Neural progenitor cell (in vitro differentiated cells): ENCODE measurements at regions not wholly inside any gene's neighbourhood (a gene's known extent, or its start where the extent isn't known, plus 50 kb on each side); places are given as distances from the start of the nearest gene placed in this dataset.

ENCODE experiments used
- DNase-seq: peaks from one replicate; pipeline ENCODE4 v3.0.0-alpha.2; 2016; ENCODE audit warnings: low spot score
- H2AFZ ChIP-seq: fragments of 200-600 bp; sonication (generic); replicated peaks from 2 replicates; pipeline ENCODE4 v1.6.1; 2016; ENCODE audit warnings: antibody characterized with exemption
- H3F3A ChIP-seq: fragments of 200-600 bp; sonication (generic); 2 replicates; pipeline ENCODE4 v1.6.1; 2016; ENCODE audit warnings: antibody characterized with exemption, low read depth
- H3K27ac ChIP-seq: fragments of 200-600 bp; sonication (generic); 2 replicates; pipeline ENCODE4 v1.5.1; 2016; ENCODE audit warnings: mild to moderate bottlenecking
- H3K27me3 ChIP-seq: fragments of 200-600 bp; sonication (generic); 2 replicates; pipeline ENCODE4 v1.6.1; 2016; ENCODE audit warnings: mild to moderate bottlenecking, moderate library complexity
- H3K36me3 ChIP-seq: fragments of 200-600 bp; sonication (generic); 2 replicates; pipeline ENCODE4 v1.5.1; 2016
- H3K4me1 ChIP-seq: fragments of 200-600 bp; sonication (generic); 2 replicates; pipeline ENCODE4 v1.6.1; 2016; ENCODE audit warnings: mixed run types
- H3K4me2 ChIP-seq: fragments of 200-600 bp; sonication (generic); 2 replicates; pipeline ENCODE4 v1.6.1; 2016
- H3K4me3 ChIP-seq: fragments of 200-600 bp; sonication (generic); 2 replicates; pipeline ENCODE4 v1.5.1; 2016
- H3K79me2 ChIP-seq: fragments of 200-600 bp; sonication (generic); 2 replicates; pipeline ENCODE4 v1.6.1; 2016; ENCODE audit warnings: low read depth
- H3K9ac ChIP-seq: fragments of 200-600 bp; sonication (generic); 2 replicates; pipeline ENCODE4 v1.6.1; 2016
- H3K9me3 ChIP-seq: fragments of 200-600 bp; sonication (generic); 2 replicates; pipeline ENCODE4 v1.5.1; 2016; ENCODE audit warnings: low read depth
- H4K20me1 ChIP-seq: fragments of 200-600 bp; sonication (generic); 2 replicates; pipeline ENCODE4 v1.6.1; 2016; ENCODE audit warnings: low read depth
- H3K27ac Mint-ChIP-seq: 3 replicates; pipeline ENCODE4 v1.8.0; 2021; ENCODE audit warnings: mixed read lengths
- H3K27me3 Mint-ChIP-seq: 2 replicates; pipeline ENCODE4 v1.8.0; 2022; ENCODE audit warnings: low read depth, mild to moderate bottlenecking, inconsistent platforms, moderate library complexity, mixed read lengths; ENCODE audit not compliant: insufficient read depth
- H3K36me3 Mint-ChIP-seq: 3 replicates; pipeline ENCODE4 v1.8.0; 2021; ENCODE audit warnings: mixed read lengths
- H3K4me1 Mint-ChIP-seq: 3 replicates; pipeline ENCODE4 v1.8.0; 2021; ENCODE audit warnings: mixed read lengths
- H3K4me3 Mint-ChIP-seq: 3 replicates; pipeline ENCODE4 v1.8.0; 2021; ENCODE audit warnings: mild to moderate bottlenecking, moderate library complexity, mixed read lengths
- H3K9me3 Mint-ChIP-seq: 3 replicates; pipeline ENCODE4 v1.8.0; 2020; ENCODE audit warnings: mixed read lengths
- EZH2 ChIP-seq: fragments of 200-600 bp; sonication (generic); IDR thresholded peaks from 2 replicates; pipeline ENCODE4 v1.6.1; 2017; ENCODE audit warnings: antibody characterized with exemption, mild to moderate bottlenecking, moderate library complexity
- EZH2phosphoT487 ChIP-seq: fragments of 200-600 bp; sonication (generic); IDR thresholded peaks from 2 replicates; pipeline ENCODE4 v1.6.1; 2017; ENCODE audit warnings: antibody characterized with exemption
- TF ChIP-seq, protein P1 (sequence below): fragments of 200-600 bp; sonication (generic); IDR thresholded peaks from 2 replicates; pipeline ENCODE4 v1.5.1; 2017; ENCODE audit warnings: antibody characterized with exemption, mild to moderate bottlenecking

DNA sequence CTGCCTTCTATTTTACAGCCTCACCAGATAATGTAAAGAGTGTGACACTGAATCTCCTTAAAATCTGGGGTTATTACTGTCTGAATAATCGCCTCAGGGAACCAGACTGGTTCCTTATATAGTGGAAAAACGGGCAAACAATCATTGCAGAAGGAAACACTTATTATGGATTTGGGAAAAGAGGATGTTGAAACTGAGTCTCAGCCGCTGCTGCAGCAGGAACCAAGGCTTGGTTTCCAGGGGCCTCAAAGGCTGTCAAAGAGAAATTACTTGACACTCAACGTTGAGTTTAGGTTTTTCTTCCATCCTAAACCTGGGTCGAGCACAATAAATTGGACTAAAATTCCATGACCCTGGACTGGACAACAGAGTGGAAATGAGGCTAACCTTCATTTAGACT, 103.8 kb upstream of the AHR start:
- no peak for DNase-seq
- no peaks in the 10 kb centered on the region for H3K36me3 ChIP-seq
- Mint-ChIP-seq H3K9me3 (no peaks in the 10 kb centered on the region), H3K4me1 (no peaks in the 10 kb centered on the region), H3K36me3 (no peaks in the 10 kb centered on the region), H3K4me3 (no peak overlapping the region), H3K27ac (no peak overlapping the region), H3K27me3 (peaks cover 2% of the 10 kb centered on the region)
- no peaks in the 10 kb centered on the region for H4K20me1 ChIP-seq
- H2AFZ ChIP-seq = no peak overlapping the region
- H3F3A ChIP-seq = no peaks in the 10 kb centered on the region
- no peak overlapping the region for H3K4me2 ChIP-seq
- no peak overlapping the region for H3K27ac ChIP-seq
- H3K4me1 ChIP-seq = no peaks in the 10 kb centered on the region
- H3K9me3 ChIP-seq = no peaks in the 10 kb centered on the region
- no peaks in the 10 kb centered on the region for H3K27me3 ChIP-seq
- no peak overlapping the region for H3K4me3 ChIP-seq
- H3K79me2 ChIP-seq = no peaks in the 10 kb centered on the region
- TF ChIP-seq, protein P1, sequence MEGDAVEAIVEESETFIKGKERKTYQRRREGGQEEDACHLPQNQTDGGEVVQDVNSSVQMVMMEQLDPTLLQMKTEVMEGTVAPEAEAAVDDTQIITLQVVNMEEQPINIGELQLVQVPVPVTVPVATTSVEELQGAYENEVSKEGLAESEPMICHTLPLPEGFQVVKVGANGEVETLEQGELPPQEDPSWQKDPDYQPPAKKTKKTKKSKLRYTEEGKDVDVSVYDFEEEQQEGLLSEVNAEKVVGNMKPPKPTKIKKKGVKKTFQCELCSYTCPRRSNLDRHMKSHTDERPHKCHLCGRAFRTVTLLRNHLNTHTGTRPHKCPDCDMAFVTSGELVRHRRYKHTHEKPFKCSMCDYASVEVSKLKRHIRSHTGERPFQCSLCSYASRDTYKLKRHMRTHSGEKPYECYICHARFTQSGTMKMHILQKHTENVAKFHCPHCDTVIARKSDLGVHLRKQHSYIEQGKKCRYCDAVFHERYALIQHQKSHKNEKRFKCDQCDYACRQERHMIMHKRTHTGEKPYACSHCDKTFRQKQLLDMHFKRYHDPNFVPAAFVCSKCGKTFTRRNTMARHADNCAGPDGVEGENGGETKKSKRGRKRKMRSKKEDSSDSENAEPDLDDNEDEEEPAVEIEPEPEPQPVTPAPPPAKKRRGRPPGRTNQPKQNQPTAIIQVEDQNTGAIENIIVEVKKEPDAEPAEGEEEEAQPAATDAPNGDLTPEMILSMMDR = no peak
- TF ChIP-seq EZH2phosphoT487 (no peak), EZH2 (no peak)
- H3K9ac ChIP-seq = no peak overlapping the region

GRCh38 chr7:17195576-17195975, 102.9 kb upstream of the AHR start:
- Histone ChIP-seq H3K4me1 (no peaks in the 10 kb centered on the region), H3K9ac (no peak overlapping the region), H4K20me1 (no peaks in the 10 kb centered on the region), H3K27ac (no peak overlapping the region), H3K79me2 (no peaks in the 10 kb centered on the region), H3K27me3 (no peaks in the 10 kb centered on the region), H3K36me3 (no peaks in the 10 kb centered on the region), H2AFZ (no peak overlapping the region), H3F3A (no peaks in the 10 kb centered on the region), H3K4me3 (no peak overlapping the region), H3K4me2 (no peak overlapping the region), H3K9me3 (no peaks in the 10 kb centered on the region)
- Mint-ChIP-seq H3K36me3 (no peaks in the 10 kb centered on the region), H3K9me3 (no peaks in the 10 kb centered on the region), H3K4me3 (no peak overlapping the region), H3K27ac (no peak overlapping the region), H3K27me3 (peaks cover 2% of the 10 kb centered on the region), H3K4me1 (no peaks in the 10 kb centered on the region)
- DNase-seq = no peak
- TF ChIP-seq EZH2phosphoT487 (no peak), EZH2 (no peak)
- TF ChIP-seq, protein P1 = no peak

DNA sequence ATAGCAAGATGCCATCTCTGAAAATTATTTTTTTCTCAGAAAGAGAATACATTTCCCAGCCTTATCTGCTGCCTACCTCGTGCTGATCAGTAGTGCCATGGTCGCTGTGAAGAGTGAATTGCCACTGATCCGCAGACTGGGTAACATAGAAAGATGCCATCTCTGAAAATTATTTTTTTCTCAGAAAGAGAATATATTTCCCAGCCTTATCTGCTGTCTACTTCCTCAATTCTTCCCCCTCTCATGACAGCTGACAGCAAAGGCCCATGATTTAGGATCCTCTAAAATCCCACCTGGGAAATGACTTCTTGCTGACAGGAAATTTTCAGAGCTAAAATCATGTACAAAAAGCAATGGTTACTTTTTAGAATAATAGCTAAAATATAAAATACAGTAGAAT, 92.5 kb upstream of the AHR start:
- Histone ChIP-seq H3K4me3 (no peak overlapping the region), H3F3A (no peaks in the 10 kb centered on the region), H3K27me3 (no peaks in the 10 kb centered on the region), H3K9me3 (no peaks in the 10 kb centered on the region), H3K4me2 (no peak overlapping the region), H3K79me2 (no peaks in the 10 kb centered on the region), H3K36me3 (no peaks in the 10 kb centered on the region), H3K27ac (no peak overlapping the region), H2AFZ (no peak overlapping the region), H3K4me1 (no peaks in the 10 kb centered on the region), H3K9ac (no peak overlapping the region), H4K20me1 (no peaks in the 10 kb centered on the region)
- no peak for DNase-seq
- Mint-ChIP-seq H3K4me1 (no peaks in the 10 kb centered on the region), H3K27ac (no peak overlapping the region), H3K4me3 (no peak overlapping the region), H3K9me3 (no peaks in the 10 kb centered on the region), H3K36me3 (no peaks in the 10 kb centered on the region), H3K27me3 (peaks cover 4% of the 10 kb centered on the region)
- TF ChIP-seq, protein P1 = no peak
- TF ChIP-seq EZH2 (no peak), EZH2phosphoT487 (no peak)
